H9 (cell line): ENCODE measurements at regions not wholly inside any gene's neighbourhood (a gene's known extent, or its start where the extent isn't known, plus 50 kb on each side); places are given as distances from the start of the nearest gene placed in this dataset.

Experiments used
- DNase-seq: peaks from one replicate; pipeline ENCODE4 v3.0.0-alpha.2; 2017
- H2AFZ ChIP-seq: one replicate; pipeline ENCODE4 v1.6.1; 2013; ENCODE audit warnings: mild to moderate bottlenecking, low read length, control low read depth, moderate library complexity
- H2AK5ac ChIP-seq: 2 replicates; pipeline ENCODE4 v1.6.1; 2013; ENCODE audit warnings: low read length, control low read depth, mixed read lengths; ENCODE audit not compliant: insufficient read length
- H2BK120ac ChIP-seq: one replicate; pipeline ENCODE4 v1.6.1; 2013; ENCODE audit warnings: low read depth, mild to moderate bottlenecking, low read length, control low read depth, inconsistent platforms; ENCODE audit not compliant: poor library complexity, severe bottlenecking
- H2BK12ac ChIP-seq: 2 replicates; pipeline ENCODE4 v1.6.1; 2013; ENCODE audit warnings: low read length, control low read depth, mixed read lengths, low read depth; ENCODE audit not compliant: insufficient read length
- H2BK15ac ChIP-seq: 2 replicates; pipeline ENCODE4 v1.6.1; 2013; ENCODE audit warnings: low read depth, low read length, control low read depth
- H2BK20ac ChIP-seq: one replicate; pipeline ENCODE4 v1.6.1; 2013; ENCODE audit warnings: low read depth, mild to moderate bottlenecking, low read length, control low read depth, inconsistent platforms; ENCODE audit not compliant: poor library complexity, severe bottlenecking
- H2BK5ac ChIP-seq: 2 replicates; pipeline ENCODE4 v1.6.1; 2013; ENCODE audit warnings: low read length, control low read depth, mixed read lengths; ENCODE audit not compliant: insufficient read length
- H3K14ac ChIP-seq: 2 replicates; pipeline ENCODE4 v1.6.1; 2013; ENCODE audit warnings: low read length, control low read depth; ENCODE audit not compliant: insufficient read depth
- H3K18ac ChIP-seq: 2 replicates; pipeline ENCODE4 v1.6.1; 2013; ENCODE audit warnings: low read depth, mild to moderate bottlenecking, mixed read lengths, low read length, control low read depth; ENCODE audit not compliant: insufficient read length
- H3K23ac ChIP-seq: 2 replicates; pipeline ENCODE4 v1.6.1; 2013; ENCODE audit warnings: low read length, control low read depth, mixed read lengths, low read depth; ENCODE audit not compliant: insufficient read length
- H3K23me2 ChIP-seq: 2 replicates; pipeline ENCODE4 v1.6.1; 2013; ENCODE audit warnings: low read depth, mild to moderate bottlenecking, mixed read lengths, low read length, control low read depth; ENCODE audit not compliant: insufficient read length, poor library complexity, severe bottlenecking
- H3K27ac ChIP-seq: 2 replicates; pipeline ENCODE4 v1.5.1; 2013; ENCODE audit warnings: low read length, control low read depth, mixed read lengths, low read depth; ENCODE audit not compliant: insufficient read length
- H3K27me3 ChIP-seq: 2 replicates; pipeline ENCODE4 v1.6.1; 2013; ENCODE audit warnings: low read length, control low read depth, inconsistent platforms; ENCODE audit not compliant: insufficient read depth
- H3K4ac ChIP-seq: 2 replicates; pipeline ENCODE4 v1.6.1; 2013; ENCODE audit warnings: low read depth, mild to moderate bottlenecking, control low read depth, inconsistent platforms, low read length, moderate library complexity
- H3K4me1 ChIP-seq: 2 replicates; pipeline ENCODE4 v1.6.1; 2013; ENCODE audit warnings: low read length, control low read depth, inconsistent platforms; ENCODE audit not compliant: insufficient read depth
- H3K4me2 ChIP-seq: 2 replicates; pipeline ENCODE4 v1.6.1; 2013; ENCODE audit warnings: low read length, control low read depth, mixed read lengths; ENCODE audit not compliant: insufficient read length, insufficient read depth
- H3K56ac ChIP-seq: 2 replicates; pipeline ENCODE4 v1.6.1; 2013; ENCODE audit warnings: low read depth, mild to moderate bottlenecking, mixed read lengths, low read length, control low read depth; ENCODE audit not compliant: insufficient read length
- H3K79me1 ChIP-seq: 2 replicates; pipeline ENCODE4 v1.6.1; 2013; ENCODE audit warnings: low read depth, mild to moderate bottlenecking, moderate library complexity, low read length, control low read depth, inconsistent platforms; ENCODE audit not compliant: insufficient read depth, poor library complexity, severe bottlenecking
- H3K79me2 ChIP-seq: 2 replicates; pipeline ENCODE4 v1.6.1; 2013; ENCODE audit warnings: low read length, control low read depth, inconsistent platforms; ENCODE audit not compliant: insufficient read depth
- H3K9ac ChIP-seq: 2 replicates; pipeline ENCODE4 v1.6.1; 2013; ENCODE audit warnings: low read length, control low read depth, mixed read lengths; ENCODE audit not compliant: insufficient read length; ENCODE audit errors: extremely low read depth
- H3K9me3 ChIP-seq: one replicate; pipeline ENCODE4 v1.6.1; 2013; ENCODE audit warnings: low read depth, low read length, inconsistent platforms; ENCODE audit not compliant: control insufficient read depth
- H3T11ph ChIP-seq: one replicate; pipeline ENCODE4 v1.6.1; 2013; ENCODE audit warnings: mild to moderate bottlenecking, low read length, control low read depth, inconsistent platforms
- H4K20me1 ChIP-seq: one replicate; pipeline ENCODE4 v1.6.1; 2013; ENCODE audit not compliant: control insufficient read depth, insufficient read length, insufficient read depth
- H4K5ac ChIP-seq: 2 replicates; pipeline ENCODE4 v1.6.1; 2013; ENCODE audit warnings: low read depth, mild to moderate bottlenecking, mixed read lengths, low read length, control low read depth; ENCODE audit not compliant: insufficient read length
- H4K8ac ChIP-seq: replicated peaks from 2 replicates; pipeline ENCODE4 v1.6.1; 2013; ENCODE audit warnings: low read length, control low read depth, mixed read lengths, low read depth; ENCODE audit not compliant: insufficient read length
- H4K91ac ChIP-seq: 2 replicates; pipeline ENCODE4 v1.6.1; 2013; ENCODE audit warnings: low read depth, mild to moderate bottlenecking, moderate library complexity, mixed read lengths, low read length, control low read depth; ENCODE audit not compliant: insufficient read length
- H3K27ac Mint-ChIP-seq, 3 experiments: 2 replicates in 2 of 3; 3 replicates in 1 of 3; pipeline ENCODE4 v1.8.0; 2020 to 2021; ENCODE audit warnings: mixed read lengths in 3 of 3, mild to moderate bottlenecking in 1 of 3, moderate library complexity in 1 of 3
- H3K27me3 Mint-ChIP-seq: 2 replicates; pipeline ENCODE4 v1.8.0; 2021; ENCODE audit warnings: low read depth, mild to moderate bottlenecking, moderate library complexity, mixed read lengths
- H3K36me3 Mint-ChIP-seq, 3 experiments: 2 replicates in 2 of 3; 3 replicates in 1 of 3; pipeline ENCODE4 v1.8.0; 2020 to 2021; ENCODE audit warnings: low read depth in 3 of 3, mixed read lengths in 3 of 3; ENCODE audit not compliant: insufficient read depth in 1 of 3
- H3K4me1 Mint-ChIP-seq, 2 experiments: 2 replicates each; pipeline ENCODE4 v1.8.0; 2020; ENCODE audit warnings: mixed read lengths in 2 of 2
- H3K4me3 Mint-ChIP-seq, 2 experiments: 2 replicates in 1 of 2; 3 replicates in 1 of 2; pipeline ENCODE4 v1.8.0; 2020 to 2021; ENCODE audit warnings: mild to moderate bottlenecking in 2 of 2, mixed read lengths in 2 of 2, moderate library complexity in 1 of 2
- H3K9me3 Mint-ChIP-seq, 2 experiments: 2 replicates in 1 of 2; 3 replicates in 1 of 2; pipeline ENCODE4 v1.8.0; 2020; ENCODE audit warnings: mild to moderate bottlenecking in 2 of 2, mixed read lengths in 2 of 2, moderate library complexity in 1 of 2
- WGBS: extraction: QIAGEN DNeasy Blood & Tissue Kit; methylation state at CpG from one replicate; pipeline ENCODE4 v1.1.7; 2013; ENCODE audit warnings: missing lambda C conversion rate, low lambda C conversion rate, mixed read lengths; ENCODE audit not compliant: insufficient read length; ENCODE audit errors: extremely low coverage; 5-methylcytosine and 5-hydroxymethylcytosine counted together
- TF ChIP-seq, protein P1 (sequence below): fragments of 200-600 bp; sonication (generic); conservative IDR thresholded peaks from 3 replicates; pipeline ENCODE4 v1.8.0; 2021; ENCODE audit warnings: antibody characterized with exemption, mild to moderate bottlenecking

DNA sequence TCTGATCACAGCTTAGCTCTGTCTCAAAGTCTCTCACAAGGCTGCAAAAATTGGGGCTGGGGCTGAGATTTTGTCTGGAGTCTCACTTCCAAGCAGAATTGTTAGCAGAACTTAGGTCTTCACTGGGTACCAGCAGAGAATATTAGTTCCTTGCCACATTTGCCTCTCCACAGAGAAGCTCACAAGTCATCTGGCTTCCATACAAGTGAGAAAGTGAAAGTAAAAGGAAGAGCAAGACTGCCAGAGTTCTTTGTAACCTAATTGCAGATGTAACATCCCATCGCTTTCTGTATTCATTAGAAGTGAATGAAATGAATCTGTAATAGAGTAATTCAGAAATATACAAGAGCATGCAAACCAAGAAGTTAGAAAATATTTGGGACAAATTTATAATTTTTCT lies 624.1 kb upstream of the GNPDA2 start:
- Histone ChIP-seq H4K91ac (no peak overlapping the region), H3K4ac (no peak overlapping the region), H3K4me1 (0 out of 2 replicates have a peak, but pooled peaks cover 2% of the 10 kb centered on the region), H3K79me2 (no peaks in the 10 kb centered on the region), H3K79me1 (no peaks in the 10 kb centered on the region), H3T11ph (no peak overlapping the region), H3K18ac (no peak overlapping the region), H4K20me1 (no peaks in the 10 kb centered on the region), H2BK20ac (no peak overlapping the region), H2AK5ac (no peak overlapping the region), H3K27ac (no peak overlapping the region), H2BK15ac (no peak overlapping the region), H3K4me2 (no peak overlapping the region), H3K27me3 (no peaks in the 10 kb centered on the region), H3K56ac (no peak overlapping the region), H3K9me3 (no peaks in the 10 kb centered on the region), H4K5ac (no peak overlapping the region), H2AFZ (peak overlapping the region; percentile 89), H3K9ac (no peak overlapping the region), H2BK120ac (no peak overlapping the region), H2BK5ac (no peak overlapping the region), H4K8ac (no peak overlapping the region), H3K23ac (no peak overlapping the region), H3K23me2 (no peaks in the 10 kb centered on the region), H3K14ac (no peak overlapping the region), H2BK12ac (no peak overlapping the region)
- Mint-ChIP-seq H3K4me3 (no peak overlapping the region), H3K9me3 (no peaks in the 10 kb centered on the region), H3K36me3 (no peaks in the 10 kb centered on the region), H3K27ac (peak overlapping the region in 2 of 3 experiments; percentile 76 to 83; a peak in 2 of 7 replicates), H3K4me1 (peaks cover 12 to 13% of the 10 kb centered on the region in 2 experiments), H3K27me3 (no peaks in the 10 kb centered on the region)
- no CpG with 5 or more reads among the region's 1 CpG for WGBS
- TF ChIP-seq, protein P1, sequence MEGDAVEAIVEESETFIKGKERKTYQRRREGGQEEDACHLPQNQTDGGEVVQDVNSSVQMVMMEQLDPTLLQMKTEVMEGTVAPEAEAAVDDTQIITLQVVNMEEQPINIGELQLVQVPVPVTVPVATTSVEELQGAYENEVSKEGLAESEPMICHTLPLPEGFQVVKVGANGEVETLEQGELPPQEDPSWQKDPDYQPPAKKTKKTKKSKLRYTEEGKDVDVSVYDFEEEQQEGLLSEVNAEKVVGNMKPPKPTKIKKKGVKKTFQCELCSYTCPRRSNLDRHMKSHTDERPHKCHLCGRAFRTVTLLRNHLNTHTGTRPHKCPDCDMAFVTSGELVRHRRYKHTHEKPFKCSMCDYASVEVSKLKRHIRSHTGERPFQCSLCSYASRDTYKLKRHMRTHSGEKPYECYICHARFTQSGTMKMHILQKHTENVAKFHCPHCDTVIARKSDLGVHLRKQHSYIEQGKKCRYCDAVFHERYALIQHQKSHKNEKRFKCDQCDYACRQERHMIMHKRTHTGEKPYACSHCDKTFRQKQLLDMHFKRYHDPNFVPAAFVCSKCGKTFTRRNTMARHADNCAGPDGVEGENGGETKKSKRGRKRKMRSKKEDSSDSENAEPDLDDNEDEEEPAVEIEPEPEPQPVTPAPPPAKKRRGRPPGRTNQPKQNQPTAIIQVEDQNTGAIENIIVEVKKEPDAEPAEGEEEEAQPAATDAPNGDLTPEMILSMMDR, result no peak
- DNase-seq, result no peak
